HEK293 (cell line): ENCODE measurements at regions not wholly inside any gene's neighbourhood (a gene's known extent, or its start where the extent isn't known, plus 50 kb on each side); places are given as distances from the start of the nearest gene placed in this dataset.

Source experiments
- TCF7L2 ChIP-seq: IDR thresholded peaks from 2 replicates; pipeline ENCODE4 v1.6.1; 2011; ENCODE audit warnings: low read depth, mild to moderate bottlenecking, inconsistent platforms, low read length, moderate library complexity, borderline replicate concordance
- ZBTB21 ChIP-seq: fragments of 450-650 bp; formaldehyde crosslinking; IDR thresholded peaks from 2 replicates; pipeline ENCODE4 v1.5.1; 2017; ENCODE audit warnings: missing biosample characterization, missing genetic modification characterization
- ZFP3 ChIP-seq: fragments of 450-650 bp; formaldehyde crosslinking; IDR thresholded peaks from 2 replicates; pipeline ENCODE4 v1.5.1; 2016; ENCODE audit warnings: low read depth, missing biosample characterization, missing genetic modification characterization
- ZNF292 ChIP-seq: fragments of 450-650 bp; formaldehyde crosslinking; IDR thresholded peaks from 2 replicates; pipeline ENCODE4 v1.5.1; 2016; ENCODE audit warnings: low read depth, missing biosample characterization, missing genetic modification characterization, borderline replicate concordance
- ZNF416 ChIP-seq: fragments of 450-650 bp; formaldehyde crosslinking; IDR thresholded peaks from 2 replicates; pipeline ENCODE4 v1.5.1; 2016; ENCODE audit warnings: missing biosample characterization, missing genetic modification characterization
- TF ChIP-seq, protein P1 (sequence below): fragments of 450-650 bp; formaldehyde crosslinking; IDR thresholded peaks from 2 replicates; pipeline ENCODE4 v1.5.1; 2016; ENCODE audit warnings: missing biosample characterization, missing genetic modification characterization
- TF ChIP-seq, protein P2 (sequence below): fragments of 450-650 bp; formaldehyde crosslinking; IDR thresholded peaks from 2 replicates; pipeline ENCODE4 v1.5.1; 2016; ENCODE audit warnings: missing biosample characterization, missing genetic modification characterization

DNA sequence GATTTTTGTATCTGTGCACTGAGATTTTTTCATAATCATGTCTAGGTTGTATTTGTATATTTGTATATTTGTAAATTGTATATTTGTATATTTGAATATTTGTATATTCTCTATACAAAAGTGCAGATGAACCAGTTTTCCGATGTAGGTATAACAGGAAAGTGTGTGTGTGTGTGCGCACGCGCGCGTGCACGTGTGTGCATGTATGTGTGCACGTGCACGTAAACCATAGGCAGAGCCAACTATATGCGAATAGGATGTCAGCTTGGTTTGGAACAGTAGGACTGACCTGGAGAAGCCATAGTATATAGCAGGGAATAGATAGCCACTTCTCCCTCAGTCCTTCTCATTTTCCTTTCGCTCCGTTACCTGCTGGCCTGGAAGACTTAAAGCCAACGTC is 565.8 kb downstream of the XIRP2 start:
- TF ChIP-seq, protein P1, sequence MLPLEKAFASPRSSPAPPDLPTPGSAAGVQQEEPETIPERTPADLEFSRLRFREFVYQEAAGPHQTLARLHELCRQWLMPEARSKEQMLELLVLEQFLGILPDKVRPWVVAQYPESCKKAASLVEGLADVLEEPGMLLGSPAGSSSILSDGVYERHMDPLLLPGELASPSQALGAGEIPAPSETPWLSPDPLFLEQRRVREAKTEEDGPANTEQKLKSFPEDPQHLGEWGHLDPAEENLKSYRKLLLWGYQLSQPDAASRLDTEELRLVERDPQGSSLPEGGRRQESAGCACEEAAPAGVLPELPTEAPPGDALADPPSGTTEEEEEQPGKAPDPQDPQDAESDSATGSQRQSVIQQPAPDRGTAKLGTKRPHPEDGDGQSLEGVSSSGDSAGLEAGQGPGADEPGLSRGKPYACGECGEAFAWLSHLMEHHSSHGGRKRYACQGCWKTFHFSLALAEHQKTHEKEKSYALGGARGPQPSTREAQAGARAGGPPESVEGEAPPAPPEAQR (tag by site-specific recombination), result no peak
- TF ChIP-seq TCF7L2 (no peak), ZFP3 (no peak), ZNF292 (tag by site-specific recombination) (no peak), ZNF416 (tag by site-specific recombination) (no peak), ZBTB21 (tag by site-specific recombination) (no peak)
- TF ChIP-seq, protein P2, sequence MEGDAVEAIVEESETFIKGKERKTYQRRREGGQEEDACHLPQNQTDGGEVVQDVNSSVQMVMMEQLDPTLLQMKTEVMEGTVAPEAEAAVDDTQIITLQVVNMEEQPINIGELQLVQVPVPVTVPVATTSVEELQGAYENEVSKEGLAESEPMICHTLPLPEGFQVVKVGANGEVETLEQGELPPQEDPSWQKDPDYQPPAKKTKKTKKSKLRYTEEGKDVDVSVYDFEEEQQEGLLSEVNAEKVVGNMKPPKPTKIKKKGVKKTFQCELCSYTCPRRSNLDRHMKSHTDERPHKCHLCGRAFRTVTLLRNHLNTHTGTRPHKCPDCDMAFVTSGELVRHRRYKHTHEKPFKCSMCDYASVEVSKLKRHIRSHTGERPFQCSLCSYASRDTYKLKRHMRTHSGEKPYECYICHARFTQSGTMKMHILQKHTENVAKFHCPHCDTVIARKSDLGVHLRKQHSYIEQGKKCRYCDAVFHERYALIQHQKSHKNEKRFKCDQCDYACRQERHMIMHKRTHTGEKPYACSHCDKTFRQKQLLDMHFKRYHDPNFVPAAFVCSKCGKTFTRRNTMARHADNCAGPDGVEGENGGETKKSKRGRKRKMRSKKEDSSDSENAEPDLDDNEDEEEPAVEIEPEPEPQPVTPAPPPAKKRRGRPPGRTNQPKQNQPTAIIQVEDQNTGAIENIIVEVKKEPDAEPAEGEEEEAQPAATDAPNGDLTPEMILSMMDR (tag by site-specific recombination), result no peak
